NK-92 treated with Interleukin-12 subunit alpha and Interleukin-12 subunit beta, amount 100 ng/mL, for 24 hours (cell line): ENCODE measurements at regions not wholly inside any gene's neighbourhood (a gene's known extent, or its start where the extent isn't known, plus 50 kb on each side); places are given as distances from the start of the nearest gene placed in this dataset.
A peak's percentile ranks its signal among the peaks of the same experiment; 100 is the strongest.

Source experiments
- DNase-seq: peaks from one replicate; lab custom pipeline; 2025; lab: John Stamatoyannopoulos, UW

DNA sequence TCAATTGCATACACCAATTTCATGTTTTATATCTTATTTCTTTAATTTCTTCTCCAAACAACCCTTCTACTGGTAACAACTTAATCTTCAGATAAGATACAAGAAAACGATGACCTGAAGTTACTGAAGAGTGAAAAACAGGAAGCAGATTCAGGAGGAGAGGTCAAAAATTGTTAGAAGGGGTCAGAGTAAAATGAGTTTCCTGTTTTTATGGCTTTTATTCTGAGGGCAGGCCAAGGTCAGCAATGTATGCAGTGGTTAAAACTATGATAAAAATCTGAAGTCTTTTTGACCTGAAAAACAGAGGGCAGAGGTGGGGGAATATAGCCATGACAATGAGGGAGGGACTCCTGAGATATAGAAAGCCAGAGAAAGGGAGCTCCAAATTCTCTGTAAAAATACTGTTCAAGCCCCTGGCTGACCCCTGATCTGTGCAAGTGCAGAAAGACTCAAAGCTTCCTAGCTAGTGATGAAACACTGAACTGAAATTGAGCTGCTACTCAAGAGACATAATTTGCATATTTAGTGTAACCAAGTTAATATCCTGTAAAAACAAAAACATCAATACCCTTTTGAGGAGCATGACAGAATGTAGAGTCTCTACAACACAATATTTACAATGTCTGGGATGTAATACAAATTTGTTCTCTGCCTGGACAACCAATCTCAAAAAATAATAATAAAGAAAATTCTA, 514.3 kb upstream of the SEL1L start:
- DNase-seq: no peak

- DNase-seq: no peak
Measured at GRCh38 chr14:82052778-82053177, 519.1 kb upstream of the SEL1L start.

- no peak for DNase-seq
Measured at GRCh38 chr14:82055515-82056115, 522.0 kb upstream of the SEL1L start.

GRCh38 chr14:82060219-82060618, 526.6 kb upstream of the SEL1L start:
- no peak for DNase-seq

DNA sequence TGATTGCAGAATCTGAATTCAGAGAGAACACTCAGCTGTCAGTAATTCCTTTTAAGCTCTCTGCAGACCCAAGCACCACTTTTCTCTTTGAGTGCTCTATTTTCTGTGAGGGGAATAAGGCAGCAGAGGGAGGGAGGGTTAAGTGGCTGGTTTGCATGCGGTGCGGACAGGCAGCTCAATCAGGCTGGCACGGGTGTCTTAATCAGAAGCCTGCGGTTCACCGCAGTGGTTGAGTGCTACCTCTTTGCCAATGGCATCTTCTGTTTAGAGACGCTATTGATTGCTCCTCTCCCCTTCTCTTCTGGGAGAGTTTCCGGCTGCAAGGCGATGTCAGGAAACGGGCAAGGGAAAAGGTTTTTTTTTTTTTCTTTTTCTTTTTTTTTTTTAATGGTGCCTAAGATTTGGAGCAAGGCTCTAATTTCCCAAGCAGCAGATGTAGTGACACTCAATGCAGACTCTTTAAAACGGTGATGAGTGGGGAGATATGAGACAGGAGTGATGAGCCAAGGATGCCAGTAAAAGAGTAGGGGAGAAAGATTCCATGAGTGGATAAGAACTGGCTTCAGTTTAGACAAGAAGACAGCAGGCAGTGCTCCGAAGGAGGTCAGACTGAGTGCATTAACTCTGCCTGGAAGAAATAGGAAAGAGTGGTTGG, 533.7 kb upstream of the SEL1L start:
- no peak for DNase-seq

- DNase-seq: no peak
Measured at GRCh38 chr14:82070040-82070439, 536.4 kb upstream of the SEL1L start.

DNA sequence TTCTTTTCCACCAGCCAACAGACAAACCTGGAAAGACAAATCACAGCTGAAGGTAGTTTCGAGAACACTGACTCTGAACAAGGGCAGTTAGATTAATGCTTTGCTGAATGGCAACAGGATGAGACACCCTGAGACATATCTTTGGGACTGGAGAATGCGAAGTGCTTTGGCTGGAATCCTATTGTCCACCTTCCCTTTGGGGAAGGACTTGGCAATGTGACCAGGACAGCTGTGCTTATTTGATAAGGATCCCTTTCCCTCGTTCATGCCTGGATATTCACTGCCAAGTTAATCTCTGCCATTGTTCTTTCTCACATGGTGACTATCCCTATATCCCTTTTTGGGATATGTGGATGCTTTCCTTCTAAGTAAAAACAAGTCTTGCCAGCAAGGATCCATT, 537.1 kb upstream of the SEL1L start:
- no peak for DNase-seq

DNA sequence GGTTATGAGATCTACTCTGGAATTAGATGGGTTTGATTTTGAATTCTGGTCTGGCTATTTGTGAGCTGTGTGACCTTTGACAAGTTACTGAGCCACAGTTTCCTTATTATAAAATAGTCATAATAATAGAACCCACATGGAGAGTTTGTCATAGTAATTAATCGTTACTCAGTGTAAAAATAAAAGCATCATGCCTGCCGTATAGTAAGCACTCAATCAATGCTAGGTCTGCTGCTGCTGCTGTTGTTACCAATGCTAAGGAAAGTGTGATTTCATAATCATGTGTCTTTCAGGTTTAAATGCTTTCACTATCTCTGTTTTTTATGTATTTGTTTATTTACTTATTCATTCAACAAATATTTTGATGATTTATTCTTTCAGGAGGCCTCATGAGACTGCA, 539.9 kb upstream of the SEL1L start:
- no peak for DNase-seq

DNA sequence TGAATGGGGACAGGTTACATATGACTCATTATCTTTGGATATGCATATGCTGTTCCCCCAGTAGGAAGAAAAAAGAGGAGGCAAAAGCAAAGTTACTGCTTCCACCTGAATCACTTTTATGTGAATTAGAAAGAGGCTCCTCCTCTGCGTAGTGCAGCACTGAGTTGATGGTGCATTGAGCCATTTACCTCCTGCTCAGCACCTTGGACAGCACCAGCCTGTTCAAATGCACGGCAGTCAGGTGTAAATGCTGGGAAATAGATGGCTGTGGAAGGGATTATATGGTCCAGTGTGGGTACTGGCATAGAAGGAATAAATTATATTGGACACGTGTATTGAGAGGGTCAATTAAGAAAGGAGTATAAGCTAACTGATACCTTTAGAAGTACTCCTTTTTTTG, 541.9 kb upstream of the SEL1L start:
- DNase-seq: peak; percentile 1

DNA sequence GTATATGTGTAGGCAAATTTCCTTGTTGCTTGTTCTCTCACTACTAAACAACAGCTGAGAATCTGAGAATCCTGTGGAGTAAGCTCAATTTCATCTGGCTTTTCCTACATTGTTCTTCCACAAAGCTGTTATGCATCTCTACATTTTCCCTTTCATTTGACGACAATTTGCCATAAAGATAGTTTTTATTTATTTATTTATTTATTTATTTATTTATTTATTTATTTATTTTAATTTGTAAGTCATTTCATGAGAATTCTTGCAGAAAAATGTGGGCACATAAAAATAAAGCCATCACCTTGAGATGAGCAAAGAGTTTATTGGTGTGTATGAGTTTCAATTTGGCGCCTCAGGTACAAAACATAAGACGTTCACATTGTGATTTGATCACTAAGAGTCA, 545.9 kb upstream of the SEL1L start:
- DNase-seq: no peak

DNA sequence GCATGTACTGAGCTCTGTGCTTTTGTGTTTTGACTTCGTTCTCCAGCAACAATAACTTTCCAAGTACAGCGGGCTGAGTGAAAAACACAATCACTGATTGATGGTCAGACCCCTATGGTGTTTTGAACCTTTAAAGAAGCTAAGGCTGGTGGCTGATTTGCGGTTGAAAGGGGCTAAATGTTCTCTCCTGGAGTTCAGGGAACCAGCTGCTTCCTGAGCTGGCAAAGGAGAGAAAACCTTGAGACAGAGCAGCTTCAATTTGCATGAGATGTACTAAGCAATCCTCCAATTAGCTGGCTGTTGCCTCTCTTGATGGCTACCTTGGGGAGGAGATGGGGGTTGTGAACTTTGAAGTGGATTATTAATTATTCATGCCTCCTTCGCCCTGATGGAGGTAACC, 546.7 kb upstream of the SEL1L start:
- DNase-seq: no peak

- no peak for DNase-seq
Measured at GRCh38 chr14:82084813-82085212, 551.2 kb upstream of the SEL1L start.

GRCh38 chr14:82091097-82091496, 557.4 kb upstream of the SEL1L start:
- DNase-seq: no peak

GRCh38 chr14:82094829-82095345, 561.2 kb upstream of the SEL1L start:
- DNase-seq: no peak

- no peak for DNase-seq
Measured at GRCh38 chr14:82104013-82104412, 570.4 kb upstream of the SEL1L start.

- DNase-seq: no peak
Measured at GRCh38 chr14:82112210-82112839, 578.7 kb upstream of the SEL1L start.

GRCh38 chr14:82113007-82113406, 579.4 kb upstream of the SEL1L start:
- DNase-seq: no peak

DNA sequence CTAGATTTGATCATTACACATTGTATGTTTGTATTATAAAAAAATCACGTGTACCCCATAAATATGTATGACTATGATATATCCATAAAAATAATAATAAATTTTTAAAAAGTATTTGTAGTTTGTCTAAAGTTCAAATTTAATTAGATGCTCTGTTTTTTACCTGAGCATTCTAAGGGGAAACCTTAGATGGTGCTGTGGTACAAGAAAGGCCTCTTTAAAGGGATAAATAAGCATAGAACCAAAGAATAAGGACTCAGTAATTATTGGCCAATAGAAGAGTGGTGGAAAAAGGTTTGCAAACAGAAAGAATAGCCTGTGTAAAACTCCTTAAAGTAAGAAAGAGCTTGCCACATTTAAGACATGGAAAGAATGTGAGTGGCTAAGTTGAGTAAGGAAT, 580.1 kb upstream of the SEL1L start:
- no peak for DNase-seq

DNA sequence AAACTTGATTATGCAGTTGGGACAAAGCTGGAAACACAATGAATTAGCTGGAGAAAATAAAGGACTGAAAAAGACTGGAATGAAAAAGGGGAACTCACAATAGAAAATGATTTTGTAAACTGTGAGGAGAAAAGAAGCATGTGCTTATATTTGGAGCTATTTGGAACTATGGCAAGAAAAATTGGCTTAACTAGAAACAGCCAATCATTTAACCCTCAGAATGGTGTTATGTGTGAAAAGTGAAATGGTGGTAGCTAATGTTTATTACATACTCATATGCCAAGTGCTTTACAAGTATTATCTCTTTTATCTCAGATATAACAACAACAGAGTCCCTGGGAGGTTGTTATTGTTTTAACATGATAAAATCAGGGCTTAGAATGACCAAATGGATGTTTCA, 583.1 kb upstream of the SEL1L start:
- no peak for DNase-seq

GRCh38 chr14:82122655-82123054, 589.0 kb upstream of the SEL1L start:
- no peak for DNase-seq

DNA sequence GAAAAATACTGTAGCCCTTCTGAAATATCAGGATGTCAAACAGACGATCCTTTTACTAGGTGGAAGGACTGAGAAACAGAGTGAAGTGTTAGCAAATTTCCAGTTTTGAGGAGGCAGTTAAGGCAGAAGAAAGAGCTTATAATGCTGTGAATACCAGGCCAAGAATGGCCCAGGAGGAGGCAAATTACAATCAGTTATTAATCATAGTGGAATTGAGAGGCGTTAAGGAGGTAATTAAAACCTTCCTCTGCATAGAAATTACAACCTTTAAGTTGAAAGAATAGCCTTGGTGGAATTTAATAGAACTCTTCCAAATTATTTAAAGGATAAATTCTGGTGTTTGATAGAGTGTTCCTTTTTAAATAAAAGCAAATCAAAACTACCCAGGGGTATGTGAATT, 590.9 kb upstream of the SEL1L start:
- DNase-seq: no peak

- DNase-seq: no peak
Measured at GRCh38 chr14:82126006-82126405, 592.4 kb upstream of the SEL1L start.

DNA sequence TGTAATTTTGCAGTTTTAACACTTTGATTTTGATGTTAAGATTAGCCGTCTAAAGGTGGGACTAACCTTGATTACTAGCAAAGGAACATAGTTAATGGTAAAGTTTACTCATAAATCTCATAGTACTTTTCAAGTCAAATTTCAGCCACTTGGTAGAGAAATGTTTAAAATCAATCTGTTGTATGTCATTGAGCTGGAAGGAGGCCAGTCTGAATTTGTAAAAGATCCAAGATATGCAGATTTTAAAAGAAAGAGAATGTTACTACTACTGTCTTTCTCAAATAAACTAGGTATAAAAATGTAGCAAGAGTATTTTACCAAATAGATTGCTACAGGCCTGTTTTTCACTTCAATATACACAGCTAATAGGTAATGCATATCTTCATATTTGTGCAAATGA, 600.8 kb upstream of the SEL1L start:
- DNase-seq: no peak
